GM12878 (cell line): ENCODE measurements at regions not wholly inside any gene's neighbourhood (a gene's known extent, or its start where the extent isn't known, plus 50 kb on each side); places are given as distances from the start of the nearest gene placed in this dataset.

ENCODE experiments used
- ATAC-seq: fragments of 200-7000 bp; cut with Tn5 transposase; 3 replicates; pipeline ENCODE4 v1.9.1; 2020; ENCODE audit warnings: mild to moderate bottlenecking, moderate library complexity
- BruUV-seq: library from RNA; stranded (reverse); fragments of 400-500 nt; replicated peaks from 2 replicates; lab custom pipeline; 2021; lab: Mats Ljungman, UMichigan
- CTCF ChIA-PET: fragments of 300-600 bp; sonication (Branson Sonifier 250); formaldehyde crosslinking; extraction: SDS; loops from one replicate; lab custom pipeline; 2021; ENCODE audit warnings: inconsistent platforms; lab: Yijun Ruan, JAX
- POLR2A ChIA-PET: fragments of 350-600 bp; formaldehyde crosslinking; extraction: SDS; loops from one replicate; lab custom pipeline; 2021; ENCODE audit warnings: inconsistent platforms; lab: Charles Lee
- RAD21 ChIA-PET: fragments of 300-600 bp; sonication (Branson Sonifier 250); formaldehyde crosslinking; loops from one replicate; lab custom pipeline; 2023; ENCODE audit warnings: antibody characterized with exemption; ENCODE audit not compliant: unreplicated experiment; lab: Charles Lee
- SMC1A ChIA-PET: fragments of 300-600 bp; sonication (Branson Sonifier 250); formaldehyde crosslinking; loops from one replicate; lab custom pipeline; 2023; ENCODE audit not compliant: unreplicated experiment, uncharacterized antibody; lab: Charles Lee
- DNase-seq: peaks from one replicate; pipeline ENCODE4 v3.0.0-alpha.2; 2011; ENCODE audit warnings: low read depth, low spot score
- FAIRE-seq: peaks from 3 replicates; lab custom pipeline; 2011; peaks lifted over from hg19 to GRCh38; lab: Jason Lieb, UNC
- H2AFZ ChIP-seq: 2 replicates; pipeline ENCODE4 v1.6.0; 2011; ENCODE audit warnings: low read depth, low read length, control low read depth; ENCODE audit not compliant: control insufficient read depth
- H3K27ac ChIP-seq: 2 replicates; pipeline ENCODE4 v1.5.1; 2011; ENCODE audit warnings: control low read depth; ENCODE audit not compliant: control insufficient read depth, insufficient read depth
- H3K27me3 ChIP-seq, 2 experiments: replicated peaks in 1 of 2; 2 replicates each; pipeline versions ENCODE4 v1.6.0 to v1.6.1; 2011; ENCODE audit warnings: low read length in 1 of 2; ENCODE audit not compliant: control insufficient read depth in 2 of 2, insufficient read depth in 2 of 2
- H3K36me3 ChIP-seq, 2 experiments: 2 replicates each; pipeline ENCODE4 v1.5.1; 2011; ENCODE audit warnings: low read length in 1 of 2; ENCODE audit not compliant: control insufficient read depth in 2 of 2, insufficient read depth in 2 of 2
- H3K4me1 ChIP-seq: 2 replicates; pipeline ENCODE4 v1.6.1; 2011; ENCODE audit warnings: mild to moderate bottlenecking, low read length, moderate library complexity, mixed read lengths; ENCODE audit not compliant: control insufficient read depth, insufficient read depth
- H3K4me2 ChIP-seq: 2 replicates; pipeline ENCODE4 v1.6.0; 2011; ENCODE audit warnings: control low read depth; ENCODE audit not compliant: control insufficient read depth, insufficient read depth
- H3K4me3 ChIP-seq: fragments of 200-600 bp; sonication (generic); 2 replicates; pipeline ENCODE4 v1.5.1; 2016
- H3K79me2 ChIP-seq: 2 replicates; pipeline ENCODE4 v1.6.0; 2011; ENCODE audit warnings: low read length; ENCODE audit not compliant: control insufficient read depth, insufficient read depth
- H3K9ac ChIP-seq: 2 replicates; pipeline ENCODE4 v1.8.0; 2011; ENCODE audit warnings: low read length, control low read depth, mixed read lengths; ENCODE audit not compliant: control insufficient read depth, insufficient read depth
- H3K9me3 ChIP-seq: replicated peaks from 3 replicates; pipeline ENCODE4 v1.5.1; 2011; ENCODE audit warnings: mild to moderate bottlenecking, low read length; ENCODE audit not compliant: control insufficient read depth, insufficient read depth
- H4K20me1 ChIP-seq: 2 replicates; pipeline ENCODE4 v1.6.0; 2011; ENCODE audit not compliant: control insufficient read depth, insufficient read depth
- CEBPZ ChIP-seq: fragments of 150-350 bp; IDR thresholded peaks from 2 replicates; pipeline ENCODE4 v1.6.1; 2016; ENCODE audit warnings: low read depth, low read length
- FOXM1 ChIP-seq: IDR thresholded peaks from 2 replicates; pipeline ENCODE4 v1.6.1; 2012; ENCODE audit warnings: low read depth, mild to moderate bottlenecking, inconsistent platforms, low read length, moderate library complexity
- HCFC1 ChIP-seq: fragments of 150-350 bp; IDR thresholded peaks from 2 replicates; pipeline ENCODE4 v1.6.1; 2014; ENCODE audit warnings: low read length
- KDM1A ChIP-seq: fragments of 200-600 bp; sonication (generic); IDR thresholded peaks from 2 replicates; pipeline ENCODE4 v1.6.1; 2016; ENCODE audit warnings: borderline replicate concordance
- MAX ChIP-seq: IDR thresholded peaks from 2 replicates; pipeline ENCODE4 v1.6.1; 2012; ENCODE audit warnings: low read depth, low read length, improper control_type of control experiment
- MTA3 ChIP-seq: IDR thresholded peaks from 2 replicates; pipeline ENCODE4 v1.6.1; 2012; ENCODE audit warnings: low read length, inconsistent platforms, borderline replicate concordance
- NRF1 ChIP-seq: conservative IDR thresholded peaks from 2 replicates; pipeline ENCODE4 v1.6.1; 2011; ENCODE audit warnings: mild to moderate bottlenecking, low read depth, low read length, improper control_type of control experiment
- SIN3A ChIP-seq: IDR thresholded peaks from 2 replicates; pipeline ENCODE4 v1.6.1; 2012; ENCODE audit warnings: low read depth, low read length, improper control_type of control experiment
- SP1 ChIP-seq: IDR thresholded peaks from one replicate; pipeline ENCODE4 v1.6.1; 2011; ENCODE audit warnings: low read depth, low read length
- STAT1 ChIP-seq: fragments of 450-650 bp; conservative IDR thresholded peaks from 2 replicates; pipeline ENCODE4 v1.6.1; 2014; ENCODE audit warnings: antibody characterized with exemption, mild to moderate bottlenecking
- SUZ12 ChIP-seq: fragments of 200-600 bp; sonication (generic); IDR thresholded peaks from one replicate; pipeline ENCODE4 v1.6.1; 2018; ENCODE audit warnings: antibody characterized with exemption, mild to moderate bottlenecking; ENCODE audit not compliant: unreplicated experiment
- ZNF207 ChIP-seq: fragments of 450-650 bp; IDR thresholded peaks from 2 replicates; pipeline ENCODE4 v1.6.1; 2014; ENCODE audit warnings: antibody characterized with exemption, mild to moderate bottlenecking, borderline replicate concordance
- in situ Hi-C: fragments of 300-500 bp; cut with MboI; formaldehyde crosslinking; loops from 9 replicates; pipeline ENCODE4 v1.14.3; 2018; ENCODE audit warnings: mixed read lengths
- intact Hi-C: fragments of 100-400 bp; cut with micrococcal nuclease; formaldehyde crosslinking; loops from one replicate; pipeline ENCODE4 v1.14.2; 2022; ENCODE audit not compliant: unreplicated experiment
- TF ChIP-seq, protein P1 (sequence below): fragments of 450-650 bp; formaldehyde crosslinking; IDR thresholded peaks from 2 replicates; pipeline ENCODE4 v1.5.0; 2022; ENCODE audit warnings: mild to moderate bottlenecking, missing genetic modification characterization
- TF ChIP-seq, protein P2 (sequence below): fragments of 150-350 bp; IDR thresholded peaks from 2 replicates; pipeline ENCODE4 v1.6.1; 2014; ENCODE audit warnings: mild to moderate bottlenecking, low read depth, low read length
- TF ChIP-seq, protein P3 (sequence below): fragments of 450-650 bp; IDR thresholded peaks from 2 replicates; pipeline ENCODE4 v1.6.1; 2014; ENCODE audit warnings: mild to moderate bottlenecking

GRCh38 chr13:22099585-22099984 lies 428.7 kb downstream of the FGF9 start:
- H3K4me1 ChIP-seq = no peaks in the 10 kb centered on the region
- H3K36me3 ChIP-seq = no peaks in the 10 kb centered on the region
- no peaks in the 10 kb centered on the region for H3K27me3 ChIP-seq
- no TSS peak for BruUV-seq
- ATAC-seq = no peak
- SMC1A ChIA-PET = interaction anchor here (0.9 to 1.4 kb wide), 3 partner anchors 10 to 25 kb away, joined by 3 to 5 read pairs (median 3); no protein-coding TSS in a partner anchor
- intact Hi-C loops = no loop called here
- H4K20me1 ChIP-seq = no peaks in the 10 kb centered on the region
- RAD21 ChIA-PET = interaction anchor here (0.8 kb wide), 1 partner anchor 10 kb away, joined by 3 read pairs; no protein-coding TSS in a partner anchor
- POLR2A ChIA-PET = no interaction called here
- no peak overlapping the region for H3K4me3 ChIP-seq
- H3K27ac ChIP-seq = no peak overlapping the region
- no peak overlapping the region for H3K4me2 ChIP-seq
- no peak overlapping the region for H3K9ac ChIP-seq
- in situ Hi-C loops = no loop called here
- no peak for FAIRE-seq
- H3K79me2 ChIP-seq = no peaks in the 10 kb centered on the region
- CTCF ChIA-PET = interaction anchor here (0.9 to 1.1 kb wide), 2 partner anchors 11 to 25 kb away, joined by 3 read pairs; no protein-coding TSS in a partner anchor
- no peaks in the 10 kb centered on the region; the same call in 1 of the 3 replicates for H3K9me3 ChIP-seq
- H2AFZ ChIP-seq = no peak overlapping the region
- no peak for DNase-seq
- TF ChIP-seq MAX = no peak
- TF ChIP-seq SIN3A = no peak
- no peak for TF ChIP-seq KDM1A
- no peak for TF ChIP-seq HCFC1
- no peak for TF ChIP-seq STAT1
- TF ChIP-seq CEBPZ = no peak
- TF ChIP-seq, protein P1, sequence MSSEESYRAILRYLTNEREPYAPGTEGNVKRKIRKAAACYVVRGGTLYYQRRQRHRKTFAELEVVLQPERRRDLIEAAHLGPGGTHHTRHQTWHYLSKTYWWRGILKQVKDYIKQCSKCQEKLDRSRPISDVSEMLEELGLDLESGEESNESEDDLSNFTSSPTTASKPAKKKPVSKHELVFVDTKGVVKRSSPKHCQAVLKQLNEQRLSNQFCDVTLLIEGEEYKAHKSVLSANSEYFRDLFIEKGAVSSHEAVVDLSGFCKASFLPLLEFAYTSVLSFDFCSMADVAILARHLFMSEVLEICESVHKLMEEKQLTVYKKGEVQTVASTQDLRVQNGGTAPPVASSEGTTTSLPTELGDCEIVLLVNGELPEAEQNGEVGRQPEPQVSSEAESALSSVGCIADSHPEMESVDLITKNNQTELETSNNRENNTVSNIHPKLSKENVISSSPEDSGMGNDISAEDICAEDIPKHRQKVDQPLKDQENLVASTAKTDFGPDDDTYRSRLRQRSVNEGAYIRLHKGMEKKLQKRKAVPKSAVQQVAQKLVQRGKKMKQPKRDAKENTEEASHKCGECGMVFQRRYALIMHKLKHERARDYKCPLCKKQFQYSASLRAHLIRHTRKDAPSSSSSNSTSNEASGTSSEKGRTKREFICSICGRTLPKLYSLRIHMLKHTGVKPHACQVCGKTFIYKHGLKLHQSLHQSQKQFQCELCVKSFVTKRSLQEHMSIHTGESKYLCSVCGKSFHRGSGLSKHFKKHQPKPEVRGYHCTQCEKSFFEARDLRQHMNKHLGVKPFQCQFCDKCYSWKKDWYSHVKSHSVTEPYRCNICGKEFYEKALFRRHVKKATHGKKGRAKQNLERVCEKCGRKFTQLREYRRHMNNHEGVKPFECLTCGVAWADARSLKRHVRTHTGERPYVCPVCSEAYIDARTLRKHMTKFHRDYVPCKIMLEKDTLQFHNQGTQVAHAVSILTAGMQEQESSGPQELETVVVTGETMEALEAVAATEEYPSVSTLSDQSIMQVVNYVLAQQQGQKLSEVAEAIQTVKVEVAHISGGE (CRISPR knock-in tag) = no peak
- TF ChIP-seq MTA3 = no peak
- no peak for TF ChIP-seq ZNF207
- TF ChIP-seq SP1 = no peak
- TF ChIP-seq, protein P2, sequence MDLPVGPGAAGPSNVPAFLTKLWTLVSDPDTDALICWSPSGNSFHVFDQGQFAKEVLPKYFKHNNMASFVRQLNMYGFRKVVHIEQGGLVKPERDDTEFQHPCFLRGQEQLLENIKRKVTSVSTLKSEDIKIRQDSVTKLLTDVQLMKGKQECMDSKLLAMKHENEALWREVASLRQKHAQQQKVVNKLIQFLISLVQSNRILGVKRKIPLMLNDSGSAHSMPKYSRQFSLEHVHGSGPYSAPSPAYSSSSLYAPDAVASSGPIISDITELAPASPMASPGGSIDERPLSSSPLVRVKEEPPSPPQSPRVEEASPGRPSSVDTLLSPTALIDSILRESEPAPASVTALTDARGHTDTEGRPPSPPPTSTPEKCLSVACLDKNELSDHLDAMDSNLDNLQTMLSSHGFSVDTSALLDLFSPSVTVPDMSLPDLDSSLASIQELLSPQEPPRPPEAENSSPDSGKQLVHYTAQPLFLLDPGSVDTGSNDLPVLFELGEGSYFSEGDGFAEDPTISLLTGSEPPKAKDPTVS = no peak
- no peak for TF ChIP-seq NRF1
- no peak for TF ChIP-seq FOXM1
- no peak for TF ChIP-seq SUZ12
- TF ChIP-seq, protein P3, sequence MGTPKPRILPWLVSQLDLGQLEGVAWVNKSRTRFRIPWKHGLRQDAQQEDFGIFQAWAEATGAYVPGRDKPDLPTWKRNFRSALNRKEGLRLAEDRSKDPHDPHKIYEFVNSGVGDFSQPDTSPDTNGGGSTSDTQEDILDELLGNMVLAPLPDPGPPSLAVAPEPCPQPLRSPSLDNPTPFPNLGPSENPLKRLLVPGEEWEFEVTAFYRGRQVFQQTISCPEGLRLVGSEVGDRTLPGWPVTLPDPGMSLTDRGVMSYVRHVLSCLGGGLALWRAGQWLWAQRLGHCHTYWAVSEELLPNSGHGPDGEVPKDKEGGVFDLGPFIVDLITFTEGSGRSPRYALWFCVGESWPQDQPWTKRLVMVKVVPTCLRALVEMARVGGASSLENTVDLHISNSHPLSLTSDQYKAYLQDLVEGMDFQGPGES = no peak
